ENCODE measurements at regions not wholly inside any gene's neighbourhood (a gene's known extent, or its start where the extent isn't known, plus 50 kb on each side); places are given as distances from the start of the nearest gene placed in this dataset.

DNA sequence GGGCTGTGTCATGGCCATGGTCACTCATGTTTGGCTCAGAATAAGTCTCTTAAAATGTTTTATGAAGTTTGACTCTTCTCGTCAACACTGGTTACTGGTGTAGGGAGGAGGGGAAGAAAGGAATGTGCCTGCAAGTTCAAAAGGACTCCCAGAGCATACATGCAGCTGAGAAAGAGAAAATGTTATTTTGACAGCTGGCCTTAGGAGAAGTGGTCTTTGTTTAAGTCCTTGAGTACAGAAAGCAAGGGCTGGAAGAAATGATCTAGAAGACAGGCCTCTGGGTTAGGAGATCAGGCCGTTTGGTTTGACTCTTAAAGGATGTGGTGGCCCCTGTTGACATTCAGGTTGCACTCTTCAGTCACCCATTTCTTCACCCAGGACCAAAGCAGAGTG, 245.5 kb downstream of the REEP3 start:
- DNase-seq (ENCODE audit: low spot score) (peak; percentile 24), FAIRE-seq (no peak), ATAC-seq (peak; percentile 84)
- Histone ChIP-seq H3K27ac (ENCODE audit: extremely low read length, insufficient read depth, low read length) (no peak overlapping the region), H3K4me2 (ENCODE audit: low read depth, low read length) (peak overlapping the region; percentile 25), H3K27me3 (ENCODE audit: control insufficient read depth in 1 of 2, insufficient read depth in 2 of 2, low read length in 2 of 2) (no peaks in the 10 kb centered on the region), H2AFZ (ENCODE audit: low read length) (no peak overlapping the region), H4K20me1 (ENCODE audit: insufficient read depth, low read length) (no peaks in the 10 kb centered on the region), H3K9ac (ENCODE audit: insufficient read depth, low read depth, low read length) (no peak overlapping the region), H3K79me2 (ENCODE audit: insufficient read depth, low read length) (no peaks in the 10 kb centered on the region), H3K4me3 (replicated peaks in 1 of 3; ENCODE audit: insufficient read depth in 1 of 3, low read depth in 2 of 3, low read length in 3 of 3) (0 out of 6 replicates have a peak overlapping the region, but pooled peaks of 1 of the 3 experiments have one; percentile 20), H3K36me3 (replicated peaks in 1 of 2; ENCODE audit: control insufficient read depth in 1 of 2, insufficient read depth in 2 of 2, low read length in 2 of 2) (no peaks in the 10 kb centered on the region), H3K9me3 (ENCODE audit: low read length) (no peaks in the 10 kb centered on the region), H3K4me1 (ENCODE audit: insufficient read depth, low read length) (peaks cover 15% of the 10 kb centered on the region)
- CTCF ChIA-PET (ENCODE audit: low intra/inter-chr PET ratio, low total read pairs) = interaction anchor here (1.7 kb wide), 1 partner anchor 46 kb away, joined by 9 read pairs; no protein-coding TSS in a partner anchor
- WGBS (ENCODE audit: low lambda C conversion rate) = 0% methylated on average over 2 of the region's 2 CpGs
- no TSS peak for BruUV-seq (replicated peaks)
- intact Hi-C loops (cut with micrococcal nuclease; ENCODE audit: unreplicated experiment) = loop anchor here (1.0 to 2.0 kb wide), 3 partner anchors 46 to 598 kb away; no protein-coding TSS in a partner anchor
- POLR2A ChIA-PET = no interaction called here
- in situ Hi-C loops (cut with HindIII; ENCODE audit: extremely low pct_ligation_motif_present, low pct_unique_long_range_greater_than_20kb) = no loop called here
- TF ChIP-seq, protein P1, sequence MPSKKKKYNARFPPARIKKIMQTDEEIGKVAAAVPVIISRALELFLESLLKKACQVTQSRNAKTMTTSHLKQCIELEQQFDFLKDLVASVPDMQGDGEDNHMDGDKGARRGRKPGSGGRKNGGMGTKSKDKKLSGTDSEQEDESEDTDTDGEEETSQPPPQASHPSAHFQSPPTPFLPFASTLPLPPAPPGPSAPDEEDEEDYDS (CRISPR knock-in tag; IDR thresholded peaks at IDR 0.05) = no peak
- TF ChIP-seq ATF4 (CRISPR knock-in tag; IDR thresholded peaks at IDR 0.05) = no peak
- TF ChIP-seq, protein P2, sequence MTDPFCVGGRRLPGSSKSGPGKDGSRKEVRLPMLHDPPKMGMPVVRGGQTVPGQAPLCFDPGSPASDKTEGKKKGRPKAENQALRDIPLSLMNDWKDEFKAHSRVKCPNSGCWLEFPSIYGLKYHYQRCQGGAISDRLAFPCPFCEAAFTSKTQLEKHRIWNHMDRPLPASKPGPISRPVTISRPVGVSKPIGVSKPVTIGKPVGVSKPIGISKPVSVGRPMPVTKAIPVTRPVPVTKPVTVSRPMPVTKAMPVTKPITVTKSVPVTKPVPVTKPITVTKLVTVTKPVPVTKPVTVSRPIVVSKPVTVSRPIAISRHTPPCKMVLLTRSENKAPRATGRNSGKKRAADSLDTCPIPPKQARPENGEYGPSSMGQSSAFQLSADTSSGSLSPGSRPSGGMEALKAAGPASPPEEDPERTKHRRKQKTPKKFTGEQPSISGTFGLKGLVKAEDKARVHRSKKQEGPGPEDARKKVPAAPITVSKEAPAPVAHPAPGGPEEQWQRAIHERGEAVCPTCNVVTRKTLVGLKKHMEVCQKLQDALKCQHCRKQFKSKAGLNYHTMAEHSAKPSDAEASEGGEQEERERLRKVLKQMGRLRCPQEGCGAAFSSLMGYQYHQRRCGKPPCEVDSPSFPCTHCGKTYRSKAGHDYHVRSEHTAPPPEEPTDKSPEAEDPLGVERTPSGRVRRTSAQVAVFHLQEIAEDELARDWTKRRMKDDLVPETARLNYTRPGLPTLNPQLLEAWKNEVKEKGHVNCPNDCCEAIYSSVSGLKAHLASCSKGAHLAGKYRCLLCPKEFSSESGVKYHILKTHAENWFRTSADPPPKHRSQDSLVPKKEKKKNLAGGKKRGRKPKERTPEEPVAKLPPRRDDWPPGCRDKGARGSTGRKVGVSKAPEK (CRISPR knock-in tag; IDR thresholded peaks at IDR 0.05; ENCODE audit: borderline replicate concordance) = no peak
- TF ChIP-seq MEIS2 (CRISPR knock-in tag; IDR thresholded peaks at IDR 0.05) = no peak
- TF ChIP-seq ZNF326 (CRISPR knock-in tag; IDR thresholded peaks at IDR 0.05; ENCODE audit: borderline replicate concordance) = no peak
- no peak for TF ChIP-seq NFAT5 (CRISPR knock-in tag; IDR thresholded peaks at IDR 0.05)
- no peak for TF ChIP-seq ESRRA (CRISPR knock-in tag; IDR thresholded peaks at IDR 0.05; ENCODE audit: low read depth)
- TF ChIP-seq ZNF251 (CRISPR knock-in tag; IDR thresholded peaks at IDR 0.05) = no peak
- TF ChIP-seq KDM1A (CRISPR knock-in tag; IDR thresholded peaks at IDR 0.05) = no peak
- no peak for TF ChIP-seq ZNF557 (CRISPR knock-in tag; IDR thresholded peaks at IDR 0.05)
- TF ChIP-seq ZNF772 (CRISPR knock-in tag; IDR thresholded peaks at IDR 0.05) = no peak
- TF ChIP-seq CBFB (CRISPR knock-in tag; IDR thresholded peaks at IDR 0.05) = no peak
- no peak for TF ChIP-seq JUNB (CRISPR knock-in tag; IDR thresholded peaks at IDR 0.05; ENCODE audit: borderline replicate concordance)
- TF ChIP-seq, protein P3, sequence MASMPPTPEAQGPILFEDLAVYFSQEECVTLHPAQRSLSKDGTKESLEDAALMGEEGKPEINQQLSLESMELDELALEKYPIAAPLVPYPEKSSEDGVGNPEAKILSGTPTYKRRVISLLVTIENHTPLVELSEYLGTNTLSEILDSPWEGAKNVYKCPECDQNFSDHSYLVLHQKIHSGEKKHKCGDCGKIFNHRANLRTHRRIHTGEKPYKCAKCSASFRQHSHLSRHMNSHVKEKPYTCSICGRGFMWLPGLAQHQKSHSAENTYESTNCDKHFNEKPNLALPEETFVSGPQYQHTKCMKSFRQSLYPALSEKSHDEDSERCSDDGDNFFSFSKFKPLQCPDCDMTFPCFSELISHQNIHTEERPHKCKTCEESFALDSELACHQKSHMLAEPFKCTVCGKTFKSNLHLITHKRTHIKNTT (CRISPR knock-in tag; IDR thresholded peaks at IDR 0.05) = no peak
- no peak for TF ChIP-seq ELF1 (CRISPR knock-in tag; IDR thresholded peaks at IDR 0.05)

Data from HepG2 (cell line).